ENCODE measurements at regions not wholly inside any gene's neighbourhood (a gene's known extent, or its start where the extent isn't known, plus 50 kb on each side); places are given as distances from the start of the nearest gene placed in this dataset.

- Histone ChIP-seq H2AFZ (no peak overlapping the region), H3K4me3 (ENCODE audit: low read depth, low read length) (no peak overlapping the region), H3K4me1 (no peaks in the 10 kb centered on the region), H3K9ac (no peak overlapping the region), H3K79me2 (no peaks in the 10 kb centered on the region), H3K9me3 (ENCODE audit: control insufficient read depth, low read length) (no peaks in the 10 kb centered on the region), H3K27ac (no peak overlapping the region), H3K27me3 (ENCODE audit: control insufficient read depth, insufficient read depth, low read length) (no peaks in the 10 kb centered on the region), H3K36me3 (ENCODE audit: control insufficient read depth, insufficient read depth, low read length) (no peaks in the 10 kb centered on the region), H3K4me2 (ENCODE audit: low read length) (no peak overlapping the region)
- TF ChIP-seq CTCF (IDR thresholded peaks at IDR 0.05): no peak
These were observed 64.6 kb upstream of the UBE2E1 start for GRCh38 chr3:23741036-23741706.

- Histone ChIP-seq H3K27ac (no peak overlapping the region), H3K4me3 (ENCODE audit: low read depth, low read length) (no peak overlapping the region), H3K4me2 (ENCODE audit: low read length) (no peak overlapping the region), H3K9ac (no peak overlapping the region), H3K4me1 (no peaks in the 10 kb centered on the region), H3K79me2 (no peaks in the 10 kb centered on the region), H3K36me3 (ENCODE audit: control insufficient read depth, insufficient read depth, low read length) (no peaks in the 10 kb centered on the region), H2AFZ (peak overlapping the region; percentile 68), H3K27me3 (ENCODE audit: control insufficient read depth, insufficient read depth, low read length) (no peaks in the 10 kb centered on the region), H3K9me3 (ENCODE audit: control insufficient read depth, low read length) (no peaks in the 10 kb centered on the region)
- no peak for TF ChIP-seq CTCF (IDR thresholded peaks at IDR 0.05)
These were observed 62.5 kb upstream of the UBE2E1 start for GRCh38 chr3:23743141-23743784.

- H3K27me3 ChIP-seq (ENCODE audit: control insufficient read depth, insufficient read depth, low read length): no peaks in the 10 kb centered on the region
- H3K4me2 ChIP-seq (ENCODE audit: low read length): no peak overlapping the region
- H3K36me3 ChIP-seq (ENCODE audit: control insufficient read depth, insufficient read depth, low read length): no peaks in the 10 kb centered on the region
- H3K4me3 ChIP-seq (ENCODE audit: low read depth, low read length): no peak overlapping the region
- H2AFZ ChIP-seq: no peak overlapping the region
- no peaks in the 10 kb centered on the region for H3K9me3 ChIP-seq (ENCODE audit: control insufficient read depth, low read length)
- TF ChIP-seq CTCF (IDR thresholded peaks at IDR 0.05): no peak
- no peak overlapping the region for H3K9ac ChIP-seq
- no peaks in the 10 kb centered on the region for H3K4me1 ChIP-seq
- no peaks in the 10 kb centered on the region for H3K79me2 ChIP-seq
- no peak overlapping the region for H3K27ac ChIP-seq
These were observed 59.3 kb upstream of the UBE2E1 start for GRCh38 chr3:23746441-23746840.

GRCh38 chr3:23747841-23748240 is 57.9 kb upstream of the UBE2E1 start:
- Histone ChIP-seq H3K27ac (no peak overlapping the region), H3K4me3 (ENCODE audit: low read depth, low read length) (no peak overlapping the region), H2AFZ (no peak overlapping the region), H3K9me3 (ENCODE audit: control insufficient read depth, low read length) (no peaks in the 10 kb centered on the region), H3K4me2 (ENCODE audit: low read length) (no peak overlapping the region), H3K79me2 (no peaks in the 10 kb centered on the region), H3K27me3 (ENCODE audit: control insufficient read depth, insufficient read depth, low read length) (no peaks in the 10 kb centered on the region), H3K9ac (no peak overlapping the region), H3K36me3 (ENCODE audit: control insufficient read depth, insufficient read depth, low read length) (no peaks in the 10 kb centered on the region), H3K4me1 (no peaks in the 10 kb centered on the region)
- TF ChIP-seq CTCF (IDR thresholded peaks at IDR 0.05): no peak
